HL-60 (cell line): ENCODE measurements at regions not wholly inside any gene's neighbourhood (a gene's known extent, or its start where the extent isn't known, plus 50 kb on each side); places are given as distances from the start of the nearest gene placed in this dataset.

Experiments
- DNase-seq, 2 experiments: peaks; one replicate each; pipeline ENCODE4 v3.0.0-alpha.2; 2010 to 2020; ENCODE audit warnings: low read depth in 1 of 2, low spot score in 1 of 2
- H3K27ac ChIP-seq: fragments of 250-450 bp; sonication (Bioruptor Pico); replicated peaks from 2 replicates; pipeline ENCODE4 v1.5.1; 2020; ENCODE audit warnings: mild to moderate bottlenecking, moderate library complexity
- H3K27me3 ChIP-seq: fragments of 250-450 bp; sonication (Bioruptor Pico); 2 replicates; pipeline ENCODE4 v1.5.1; 2021; ENCODE audit warnings: mild to moderate bottlenecking, moderate library complexity; ENCODE audit not compliant: insufficient read depth, poor library complexity, severe bottlenecking
- H3K4me3 ChIP-seq: replicated peaks from 2 replicates; pipeline ENCODE4 v1.5.1; 2011; ENCODE audit warnings: mild to moderate bottlenecking, control low read depth, low read length; ENCODE audit not compliant: insufficient read depth
- CTCF ChIP-seq: IDR thresholded peaks from one replicate; pipeline ENCODE4 v1.5.1; 2011; ENCODE audit warnings: low read length, control low read depth, inconsistent platforms; ENCODE audit not compliant: insufficient read depth
- GABPA ChIP-seq: IDR thresholded peaks from 2 replicates; pipeline ENCODE4 v1.6.1; 2012; ENCODE audit warnings: low read depth
- POLR2AphosphoS5 ChIP-seq: IDR thresholded peaks from 2 replicates; pipeline ENCODE4 v1.6.1; 2012; ENCODE audit warnings: low read depth
- REST ChIP-seq: IDR thresholded peaks from 2 replicates; pipeline ENCODE4 v1.6.1; 2012; ENCODE audit warnings: low read depth; ENCODE audit not compliant: insufficient replicate concordance
- SPI1 ChIP-seq: IDR thresholded peaks from 2 replicates; pipeline ENCODE4 v1.6.1; 2012; ENCODE audit warnings: low read depth, mild to moderate bottlenecking, borderline replicate concordance

- no peak for TF ChIP-seq CTCF
- TF ChIP-seq REST, result no peak
- H3K27ac ChIP-seq, result no peak overlapping the region
- H3K27me3 ChIP-seq, result no peaks in the 10 kb centered on the region
- no peak for DNase-seq
- no peak overlapping the region for H3K4me3 ChIP-seq
Measured at GRCh38 chr6:139705284-139705683, 330.8 kb upstream of the CITED2 start.

GRCh38 chr6:139703780-139704179, 329.3 kb upstream of the CITED2 start:
- Histone ChIP-seq H3K27me3 (no peaks in the 10 kb centered on the region), H3K4me3 (no peak overlapping the region), H3K27ac (no peak overlapping the region)
- no peak for DNase-seq
- TF ChIP-seq CTCF, result no peak
- no peak for TF ChIP-seq POLR2AphosphoS5
- TF ChIP-seq GABPA, result no peak
- TF ChIP-seq SPI1, result no peak
- no peak for TF ChIP-seq REST

GRCh38 chr6:139702706-139703105, 328.3 kb upstream of the CITED2 start:
- Histone ChIP-seq H3K27ac (no peak overlapping the region), H3K4me3 (no peak overlapping the region), H3K27me3 (no peaks in the 10 kb centered on the region)
- TF ChIP-seq CTCF, result no peak
- TF ChIP-seq SPI1, result no peak
- no peak for TF ChIP-seq POLR2AphosphoS5
- TF ChIP-seq GABPA, result no peak
- TF ChIP-seq REST, result no peak
- no peak for DNase-seq
